GM12892 (cell line): ENCODE measurements at regions not wholly inside any gene's neighbourhood (a gene's known extent, or its start where the extent isn't known, plus 50 kb on each side); places are given as distances from the start of the nearest gene placed in this dataset.

Experiments
- POLR2A ChIP-seq: IDR thresholded peaks from 2 replicates; pipeline ENCODE4 v1.6.1; 2011; ENCODE audit warnings: low read depth, low read length, control low read depth
- POLR2AphosphoS5 ChIP-seq: IDR thresholded peaks from 2 replicates; pipeline ENCODE4 v1.6.1; 2011; ENCODE audit warnings: low read depth, low read length, control low read depth
- TAF1 ChIP-seq: IDR thresholded peaks from 2 replicates; pipeline ENCODE4 v1.6.1; 2011; ENCODE audit warnings: low read depth, mild to moderate bottlenecking, control low read depth, low read length, borderline replicate concordance

- TF ChIP-seq POLR2AphosphoS5 (no peak), POLR2A (no peak), TAF1 (no peak)
Measured at GRCh38 chr14:86402545-86402944, 872.6 kb downstream of the FLRT2 start.
